Esophagus squamous epithelium (tissue), 4 donors: ENCODE measurements at regions not wholly inside any gene's neighbourhood (a gene's known extent, or its start where the extent isn't known, plus 50 kb on each side); places are given as distances from the start of the nearest gene placed in this dataset.

Experiments
- POLR2A ChIP-seq, 4 donors: fragments of 450-650 bp; IDR thresholded peaks; one replicate each; pipeline ENCODE4 v1.6.1; 2017; ENCODE audit warnings: antibody characterized with exemption in 4 of 4, mild to moderate bottlenecking in 4 of 4, moderate library complexity in 3 of 4
- TF ChIP-seq, protein P1 (sequence below), 6 experiments: fragments of 450-650 bp in 4 of 6; fragments of 200-600 bp in 2 of 6; sonication (generic) in 2 of 6; IDR thresholded peaks; one replicate each; pipeline ENCODE4 v1.5.1; 2016 to 2019; ENCODE audit warnings: antibody characterized with exemption in 6 of 6, mild to moderate bottlenecking in 4 of 6, moderate library complexity in 4 of 6

DNA sequence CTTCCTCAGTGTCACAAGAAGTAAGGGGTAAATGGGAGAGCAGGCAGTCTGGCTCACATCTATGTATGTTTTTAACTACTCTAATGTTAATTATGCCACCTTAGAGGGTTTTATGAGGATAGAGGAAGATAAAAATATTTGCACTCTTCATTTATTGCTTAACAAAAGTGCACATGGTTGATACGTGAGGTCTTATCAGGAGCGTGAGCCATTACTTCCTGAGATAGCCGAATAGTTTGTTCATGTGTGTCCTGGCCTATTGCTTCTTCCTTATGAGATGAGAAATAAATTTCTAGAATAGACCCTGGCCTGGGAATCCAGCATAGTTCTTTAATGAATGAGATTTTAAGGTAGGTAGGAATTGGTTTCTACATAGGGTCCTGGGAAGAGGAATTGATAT is 471.1 kb upstream of the B3GALT2 start:
- TF ChIP-seq, protein P1, sequence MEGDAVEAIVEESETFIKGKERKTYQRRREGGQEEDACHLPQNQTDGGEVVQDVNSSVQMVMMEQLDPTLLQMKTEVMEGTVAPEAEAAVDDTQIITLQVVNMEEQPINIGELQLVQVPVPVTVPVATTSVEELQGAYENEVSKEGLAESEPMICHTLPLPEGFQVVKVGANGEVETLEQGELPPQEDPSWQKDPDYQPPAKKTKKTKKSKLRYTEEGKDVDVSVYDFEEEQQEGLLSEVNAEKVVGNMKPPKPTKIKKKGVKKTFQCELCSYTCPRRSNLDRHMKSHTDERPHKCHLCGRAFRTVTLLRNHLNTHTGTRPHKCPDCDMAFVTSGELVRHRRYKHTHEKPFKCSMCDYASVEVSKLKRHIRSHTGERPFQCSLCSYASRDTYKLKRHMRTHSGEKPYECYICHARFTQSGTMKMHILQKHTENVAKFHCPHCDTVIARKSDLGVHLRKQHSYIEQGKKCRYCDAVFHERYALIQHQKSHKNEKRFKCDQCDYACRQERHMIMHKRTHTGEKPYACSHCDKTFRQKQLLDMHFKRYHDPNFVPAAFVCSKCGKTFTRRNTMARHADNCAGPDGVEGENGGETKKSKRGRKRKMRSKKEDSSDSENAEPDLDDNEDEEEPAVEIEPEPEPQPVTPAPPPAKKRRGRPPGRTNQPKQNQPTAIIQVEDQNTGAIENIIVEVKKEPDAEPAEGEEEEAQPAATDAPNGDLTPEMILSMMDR (IDR thresholded peaks at IDR 0.05), result no peak
- TF ChIP-seq POLR2A (IDR thresholded peaks at IDR 0.05), result no peak
